ENCODE measurements at regions not wholly inside any gene's neighbourhood (a gene's known extent, or its start where the extent isn't known, plus 50 kb on each side); places are given as distances from the start of the nearest gene placed in this dataset.

DNA sequence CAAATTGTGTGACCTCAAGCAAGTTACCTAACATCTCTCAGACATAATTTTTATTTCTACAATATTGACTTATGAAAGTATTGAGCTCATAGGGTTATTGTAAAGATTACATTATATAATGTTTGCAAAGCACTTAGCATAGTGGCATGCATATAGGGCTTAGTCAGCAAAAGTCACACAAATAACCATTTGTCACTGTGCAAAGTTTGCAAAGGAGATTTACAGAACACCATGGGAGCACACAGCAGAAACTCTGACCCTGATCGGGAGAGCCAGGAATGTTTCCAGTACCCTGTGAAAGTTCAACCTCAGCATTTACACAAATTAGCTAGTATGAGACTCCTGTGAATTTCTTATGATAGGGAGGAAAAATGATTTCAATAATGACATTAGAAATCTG, 804.6 kb upstream of the RAG2 start:
- no peak overlapping the region for H3K27ac ChIP-seq (ENCODE audit: low read depth, low read length)
- H3K36me3 ChIP-seq (ENCODE audit: insufficient read depth, low read length) = no peaks in the 10 kb centered on the region
- H3K27me3 ChIP-seq (ENCODE audit: insufficient read depth, low read length) = no peaks in the 10 kb centered on the region
- no peak overlapping the region for H3K4me3 ChIP-seq (ENCODE audit: low read length)
- peaks cover 12% of the 10 kb centered on the region; the same call in 1 of the 2 replicates for H3K9me3 ChIP-seq (ENCODE audit: insufficient read depth, low read depth, low read length)
- H3K9ac ChIP-seq (ENCODE audit: low read depth, low read length) = no peak overlapping the region
- H3K4me1 ChIP-seq (ENCODE audit: insufficient read depth, low read length) = no peaks in the 10 kb centered on the region
- 88% methylated on average over 1 of the region's 1 CpG for WGBS

DNA sequence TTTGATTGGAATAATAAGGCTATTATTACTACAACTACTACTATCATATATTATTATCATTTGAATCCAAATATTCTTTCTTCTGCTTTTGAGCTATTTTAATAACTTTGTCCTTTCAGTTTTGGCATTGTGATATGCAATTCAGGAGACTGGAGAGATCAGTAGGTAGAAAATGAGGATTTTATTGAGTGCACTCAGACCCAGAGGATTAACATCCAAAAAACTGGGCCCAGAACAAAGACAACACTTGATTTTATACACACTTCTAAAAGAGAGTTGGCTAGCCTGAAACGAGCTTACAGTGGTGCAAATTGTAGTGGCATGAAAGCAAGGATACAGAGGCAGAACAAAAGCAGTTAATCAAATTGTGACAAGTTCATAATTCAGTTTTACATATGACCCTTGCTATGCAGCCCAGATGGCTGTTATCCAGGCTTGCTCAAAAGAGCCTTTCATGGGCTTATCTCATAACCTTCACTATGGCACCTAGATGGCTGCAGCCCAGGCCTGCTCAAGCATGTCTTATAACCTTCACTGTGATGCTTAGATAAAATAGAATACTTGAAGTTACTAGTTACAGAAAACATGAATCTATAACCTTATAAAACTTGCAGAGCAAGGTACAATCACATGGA, 796.3 kb upstream of the RAG2 start:
- no peaks in the 10 kb centered on the region for H3K36me3 ChIP-seq (ENCODE audit: insufficient read depth, low read length)
- H3K27me3 ChIP-seq (ENCODE audit: insufficient read depth, low read length) = no peaks in the 10 kb centered on the region
- no peak overlapping the region for H3K9ac ChIP-seq (ENCODE audit: low read depth, low read length)
- no peaks in the 10 kb centered on the region for H3K4me1 ChIP-seq (ENCODE audit: insufficient read depth, low read length)
- no peak overlapping the region for H3K4me3 ChIP-seq (ENCODE audit: low read length)
- H3K27ac ChIP-seq (ENCODE audit: low read depth, low read length) = no peak overlapping the region
- WGBS = 88% methylated on average over 1 of the region's 1 CpG
- peaks cover 66% of the 10 kb centered on the region for H3K9me3 ChIP-seq (ENCODE audit: insufficient read depth, low read depth, low read length)

DNA sequence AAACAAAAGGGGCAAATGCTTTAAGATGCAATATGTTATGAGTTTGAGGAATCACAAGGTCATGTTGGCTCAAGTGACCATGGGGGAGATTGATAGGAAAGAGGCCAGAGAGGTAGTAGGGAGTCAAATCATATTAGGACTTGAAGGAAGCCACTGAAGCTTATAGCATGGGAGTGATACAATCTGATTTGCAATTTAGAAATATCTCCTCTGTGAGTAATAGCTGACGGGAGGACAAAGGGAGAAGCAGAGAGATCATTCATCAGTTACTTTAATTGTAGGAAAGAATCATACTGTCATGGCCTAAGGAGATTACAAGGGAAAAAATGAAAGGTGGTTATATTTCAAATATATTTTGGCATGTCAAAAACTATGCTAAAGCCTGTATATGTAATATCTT, 793.6 kb upstream of the RAG2 start:
- peaks cover 50% of the 10 kb centered on the region for H3K9me3 ChIP-seq (ENCODE audit: insufficient read depth, low read depth, low read length)
- WGBS = 74% methylated on average over 1 of the region's 1 CpG

DNA sequence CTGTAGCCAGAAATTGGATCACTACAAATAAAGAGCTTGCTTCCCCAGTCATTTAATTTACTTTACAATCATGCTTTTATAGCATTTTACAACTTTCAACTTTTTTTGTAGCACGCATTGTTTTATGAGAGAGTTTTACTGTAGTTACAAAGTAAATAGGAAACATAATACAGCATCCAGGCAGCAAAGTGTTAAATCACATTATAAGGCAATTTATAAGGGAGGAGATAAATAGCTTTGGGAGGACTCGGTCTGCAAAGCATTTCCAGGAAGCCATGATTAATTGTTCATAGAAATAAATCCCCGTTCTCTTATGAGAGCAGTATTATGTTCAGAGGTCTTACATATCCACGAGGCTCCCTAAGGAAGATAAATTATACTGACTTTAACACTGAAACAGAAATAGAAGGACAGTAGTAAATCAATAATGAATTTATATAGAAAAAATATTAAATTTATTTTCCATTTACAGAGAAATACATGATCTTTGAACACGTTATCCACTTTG, 792.6 kb upstream of the RAG2 start:
- H3K27ac ChIP-seq (ENCODE audit: low read depth, low read length) = no peak overlapping the region
- H3K36me3 ChIP-seq (ENCODE audit: insufficient read depth, low read length) = no peaks in the 10 kb centered on the region
- no peaks in the 10 kb centered on the region for H3K27me3 ChIP-seq (ENCODE audit: insufficient read depth, low read length)
- no peak overlapping the region for H3K9ac ChIP-seq (ENCODE audit: low read depth, low read length)
- WGBS = 94% methylated on average over 3 of the region's 5 CpGs
- H3K9me3 ChIP-seq (ENCODE audit: insufficient read depth, low read depth, low read length) = peaks cover 42% of the 10 kb centered on the region
- H3K4me3 ChIP-seq (ENCODE audit: low read length) = no peak overlapping the region
- H3K4me1 ChIP-seq (ENCODE audit: insufficient read depth, low read length) = no peaks in the 10 kb centered on the region

More for the DNA sequence above, 793.6 kb upstream of the RAG2 start:
- no peaks in the 10 kb centered on the region for H3K27me3 ChIP-seq (ENCODE audit: insufficient read depth, low read length)
- H3K4me3 ChIP-seq (ENCODE audit: low read length) = no peak overlapping the region
- no peaks in the 10 kb centered on the region for H3K36me3 ChIP-seq (ENCODE audit: insufficient read depth, low read length)
- no peak overlapping the region for H3K9ac ChIP-seq (ENCODE audit: low read depth, low read length)
- no peak overlapping the region for H3K27ac ChIP-seq (ENCODE audit: low read depth, low read length)
- no peaks in the 10 kb centered on the region for H3K4me1 ChIP-seq (ENCODE audit: insufficient read depth, low read length)

DNA sequence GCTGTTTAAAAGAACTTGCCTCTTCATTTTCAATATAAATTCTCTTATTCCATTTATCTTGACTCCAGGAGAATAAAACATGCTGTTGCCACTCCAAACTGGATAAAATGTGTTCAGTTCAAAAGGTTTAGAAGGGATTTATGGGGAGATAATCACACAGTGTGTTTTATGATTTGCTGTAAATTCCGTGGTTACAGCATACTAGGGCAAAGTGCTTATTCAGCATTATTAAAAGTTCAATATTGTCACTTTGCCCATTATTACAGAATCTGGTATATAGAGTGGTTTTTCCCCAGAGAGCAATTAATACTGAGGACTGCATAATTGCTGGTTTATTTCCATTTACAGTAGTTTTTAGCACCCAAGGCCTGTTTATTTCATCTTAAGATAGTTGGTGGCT, 780.9 kb upstream of the RAG2 start:
- Histone ChIP-seq H3K27ac (ENCODE audit: low read depth, low read length) (no peak overlapping the region), H3K9ac (ENCODE audit: low read depth, low read length) (no peak overlapping the region), H3K4me3 (ENCODE audit: low read length) (no peak overlapping the region), H3K27me3 (ENCODE audit: insufficient read depth, low read length) (no peaks in the 10 kb centered on the region), H3K36me3 (ENCODE audit: insufficient read depth, low read length) (no peaks in the 10 kb centered on the region), H3K9me3 (ENCODE audit: insufficient read depth, low read depth, low read length) (peaks cover 9% of the 10 kb centered on the region; the same call in 1 of the 2 replicates), H3K4me1 (ENCODE audit: insufficient read depth, low read length) (no peaks in the 10 kb centered on the region)
- WGBS = no CpG with 5 or more reads among the region's 1 CpG

DNA sequence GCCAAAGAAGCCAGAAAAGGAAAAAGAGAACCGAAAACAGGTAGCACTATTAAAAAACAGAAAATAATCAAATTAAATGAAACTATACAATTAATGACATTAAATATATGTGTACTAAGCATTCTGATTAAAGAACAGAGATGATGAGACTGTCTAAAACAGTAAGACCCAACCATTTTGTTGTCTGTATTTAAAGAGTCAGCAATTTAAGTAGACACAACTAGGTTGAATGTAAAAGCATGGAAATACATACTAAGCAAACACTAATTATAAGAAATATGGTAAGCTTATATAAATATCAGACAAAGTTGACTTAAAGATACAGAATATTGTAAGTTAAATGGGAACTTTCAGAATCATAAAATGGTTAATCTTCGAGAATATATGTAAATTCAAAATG, 774.6 kb upstream of the RAG2 start:
- Histone ChIP-seq H3K9me3 (ENCODE audit: insufficient read depth, low read depth, low read length) (peaks cover 9% of the 10 kb centered on the region; the same call in 1 of the 2 replicates), H3K9ac (ENCODE audit: low read depth, low read length) (no peak overlapping the region), H3K4me1 (ENCODE audit: insufficient read depth, low read length) (no peaks in the 10 kb centered on the region), H3K27me3 (ENCODE audit: insufficient read depth, low read length) (no peaks in the 10 kb centered on the region), H3K4me3 (ENCODE audit: low read length) (no peak overlapping the region), H3K27ac (ENCODE audit: low read depth, low read length) (no peak overlapping the region), H3K36me3 (ENCODE audit: insufficient read depth, low read length) (no peaks in the 10 kb centered on the region)
- 100% methylated on average over 1 of the region's 2 CpGs for WGBS

DNA sequence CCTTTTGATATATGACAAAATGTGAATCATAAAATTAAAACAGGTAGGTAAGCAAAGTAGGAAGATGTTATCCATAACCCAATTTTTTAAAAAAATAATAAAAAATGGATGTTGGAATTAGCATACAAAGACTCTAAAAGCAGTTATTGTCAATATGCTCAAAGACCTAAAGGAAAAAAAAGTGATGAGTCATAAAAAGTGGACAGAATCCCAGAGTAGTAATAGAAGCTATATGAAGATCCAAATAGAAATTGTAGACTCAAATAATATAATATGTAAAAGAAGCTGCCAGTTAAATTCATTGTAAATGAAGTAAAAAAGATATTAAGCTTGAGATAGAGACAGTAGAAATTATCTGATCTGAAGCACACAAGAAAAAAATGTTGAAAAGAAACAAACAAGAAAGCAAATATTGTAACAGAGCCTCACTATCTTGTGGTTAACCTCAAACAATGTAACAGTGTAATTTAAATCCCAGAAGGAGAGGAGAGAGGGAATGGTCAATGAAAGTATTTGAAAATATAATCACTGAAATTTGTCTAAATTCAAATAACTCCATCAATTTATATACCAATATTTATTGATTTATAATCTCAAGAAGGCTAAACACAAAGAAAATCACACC, 773.4 kb upstream of the RAG2 start:
- 0 out of 2 replicates have a peak, but pooled peaks cover 3% of the 10 kb centered on the region for H3K9me3 ChIP-seq (ENCODE audit: insufficient read depth, low read depth, low read length)

DNA sequence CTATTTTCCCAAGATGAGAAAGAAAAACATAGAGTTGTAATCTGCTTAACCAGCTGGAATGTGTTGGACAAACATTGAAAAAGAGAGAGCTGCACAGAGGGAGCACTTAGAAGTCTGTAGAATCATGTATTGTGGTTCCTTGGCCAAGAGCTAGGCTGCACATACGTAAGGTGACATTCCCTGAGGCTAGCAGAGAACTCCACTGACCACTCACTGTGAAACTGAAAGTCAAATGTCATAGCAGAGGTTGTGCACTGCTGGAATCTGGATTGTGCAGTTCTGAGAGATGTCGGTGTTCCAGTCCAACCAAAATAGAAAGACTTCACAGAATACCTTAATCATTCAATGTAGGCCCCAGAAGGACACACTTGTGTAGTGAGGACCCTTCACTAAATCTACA, 772.8 kb upstream of the RAG2 start:
- Histone ChIP-seq H3K27me3 (ENCODE audit: insufficient read depth, low read length) (no peaks in the 10 kb centered on the region), H3K9ac (ENCODE audit: low read depth, low read length) (no peak overlapping the region)

More for the DNA sequence above, 773.4 kb upstream of the RAG2 start:
- no peak overlapping the region for H3K4me3 ChIP-seq (ENCODE audit: low read length)
- no peak overlapping the region for H3K27ac ChIP-seq (ENCODE audit: low read depth, low read length)
- no peaks in the 10 kb centered on the region for H3K4me1 ChIP-seq (ENCODE audit: insufficient read depth, low read length)
- no peaks in the 10 kb centered on the region for H3K27me3 ChIP-seq (ENCODE audit: insufficient read depth, low read length)
- H3K9ac ChIP-seq (ENCODE audit: low read depth, low read length) = no peak overlapping the region
- no peaks in the 10 kb centered on the region for H3K36me3 ChIP-seq (ENCODE audit: insufficient read depth, low read length)

DNA sequence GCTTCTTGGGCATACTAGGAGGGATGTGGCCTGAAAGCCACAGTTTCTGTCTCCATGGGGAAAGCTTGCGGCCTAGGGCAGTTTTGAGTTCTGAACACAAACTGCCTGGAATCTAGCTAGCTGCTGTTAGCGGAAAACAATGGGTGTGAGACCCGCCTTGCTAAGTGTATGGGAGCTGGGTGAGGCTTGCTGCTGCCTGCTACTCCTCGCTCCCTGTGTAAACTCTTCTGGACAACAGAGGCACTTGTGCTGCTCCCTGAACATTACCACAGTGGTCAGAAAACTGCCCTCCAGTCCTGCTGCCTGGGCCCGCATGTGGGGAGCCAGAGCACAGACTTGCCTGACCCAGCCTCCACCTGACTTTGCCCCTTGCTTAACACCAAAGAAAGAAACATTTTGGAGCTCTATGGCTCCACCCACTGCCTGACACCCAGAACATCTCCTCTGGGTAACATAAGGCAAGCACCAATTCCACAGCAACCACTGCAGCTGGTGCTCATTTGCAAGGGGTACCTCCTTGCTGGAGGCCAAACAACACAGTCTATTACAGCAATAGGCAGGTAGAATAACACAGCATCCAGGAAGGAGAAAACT, 766.3 kb upstream of the RAG2 start:
- Histone ChIP-seq H3K27me3 (ENCODE audit: insufficient read depth, low read length) (no peaks in the 10 kb centered on the region), H3K36me3 (ENCODE audit: insufficient read depth, low read length) (no peaks in the 10 kb centered on the region), H3K27ac (ENCODE audit: low read depth, low read length) (no peak overlapping the region), H3K4me1 (ENCODE audit: insufficient read depth, low read length) (no peaks in the 10 kb centered on the region), H3K9ac (ENCODE audit: low read depth, low read length) (no peak overlapping the region), H3K9me3 (ENCODE audit: insufficient read depth, low read depth, low read length) (no peaks in the 10 kb centered on the region; the same call in 1 of the 2 replicates), H3K4me3 (ENCODE audit: low read length) (no peak overlapping the region)
- WGBS = 92% methylated on average over 5 of the region's 5 CpGs

More for the DNA sequence above, 772.8 kb upstream of the RAG2 start:
- 93% methylated on average over 2 of the region's 2 CpGs for WGBS
- no peak overlapping the region for H3K27ac ChIP-seq (ENCODE audit: low read depth, low read length)
- no peaks in the 10 kb centered on the region for H3K36me3 ChIP-seq (ENCODE audit: insufficient read depth, low read length)
- H3K9me3 ChIP-seq (ENCODE audit: insufficient read depth, low read depth, low read length) = 0 out of 2 replicates have a peak, but pooled peaks cover 2% of the 10 kb centered on the region
- no peak overlapping the region for H3K4me3 ChIP-seq (ENCODE audit: low read length)
- H3K4me1 ChIP-seq (ENCODE audit: insufficient read depth, low read length) = no peaks in the 10 kb centered on the region

DNA sequence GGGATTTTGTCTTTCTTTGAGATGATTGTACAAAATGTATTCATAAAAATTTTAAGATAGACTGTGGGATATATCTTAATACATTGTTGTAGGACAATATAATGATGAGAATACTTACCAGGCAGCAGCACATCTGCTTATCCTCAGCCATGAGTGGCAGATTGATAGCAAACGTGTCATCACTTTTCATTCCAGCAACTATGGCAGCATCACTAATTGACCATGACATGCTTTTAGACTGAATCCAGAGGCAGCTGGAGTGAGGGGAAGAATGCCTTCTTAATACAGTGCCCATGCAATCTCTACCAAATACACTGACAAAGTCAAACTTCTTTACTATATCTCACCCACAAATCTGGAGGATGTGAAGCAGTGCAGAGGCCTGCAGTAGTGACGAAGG, 755.2 kb upstream of the RAG2 start:
- Histone ChIP-seq H3K9ac (ENCODE audit: low read depth, low read length) (no peak overlapping the region), H3K4me3 (ENCODE audit: low read length) (no peak overlapping the region), H3K27ac (ENCODE audit: low read depth, low read length) (no peak overlapping the region), H3K9me3 (ENCODE audit: insufficient read depth, low read depth, low read length) (peaks cover 18% of the 10 kb centered on the region), H3K36me3 (ENCODE audit: insufficient read depth, low read length) (no peaks in the 10 kb centered on the region), H3K27me3 (ENCODE audit: insufficient read depth, low read length) (no peaks in the 10 kb centered on the region), H3K4me1 (ENCODE audit: insufficient read depth, low read length) (no peaks in the 10 kb centered on the region)
- 91% methylated on average over 2 of the region's 2 CpGs for WGBS

DNA sequence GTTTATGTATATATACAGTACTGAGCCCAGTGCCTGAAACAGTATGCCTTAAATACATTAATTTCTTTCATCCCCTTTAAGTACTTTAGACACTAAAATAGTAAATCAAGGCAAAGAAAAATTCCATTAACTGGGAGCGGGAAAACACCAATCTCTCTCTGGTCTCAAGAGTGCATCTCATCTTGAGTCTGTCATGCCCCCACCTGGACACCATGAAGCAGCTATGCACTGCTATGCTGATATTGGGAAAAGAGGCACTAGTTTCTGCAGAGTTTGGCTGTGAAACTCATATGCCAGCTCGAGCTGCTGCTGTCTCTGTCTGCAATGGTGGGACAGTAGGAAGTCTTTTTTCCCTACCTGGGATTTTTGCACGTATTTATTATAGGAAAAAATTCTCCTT, 754.4 kb upstream of the RAG2 start:
- H3K27ac ChIP-seq (ENCODE audit: low read depth, low read length) = no peak overlapping the region
- H3K4me3 ChIP-seq (ENCODE audit: low read length) = no peak overlapping the region
- no peaks in the 10 kb centered on the region for H3K27me3 ChIP-seq (ENCODE audit: insufficient read depth, low read length)
- no peaks in the 10 kb centered on the region for H3K36me3 ChIP-seq (ENCODE audit: insufficient read depth, low read length)
- no peaks in the 10 kb centered on the region for H3K4me1 ChIP-seq (ENCODE audit: insufficient read depth, low read length)
- H3K9me3 ChIP-seq (ENCODE audit: insufficient read depth, low read depth, low read length) = peaks cover 18% of the 10 kb centered on the region
- no peak overlapping the region for H3K9ac ChIP-seq (ENCODE audit: low read depth, low read length)
- WGBS = 81% methylated on average over 2 of the region's 3 CpGs
